NT2/D1 (cell line): ENCODE measurements at regions not wholly inside any gene's neighbourhood (a gene's known extent, or its start where the extent isn't known, plus 50 kb on each side); places are given as distances from the start of the nearest gene placed in this dataset.

ENCODE experiments used
- YY1 ChIP-seq: IDR thresholded peaks from 2 replicates; pipeline ENCODE4 v1.6.1; 2011; ENCODE audit not compliant: insufficient read length, insufficient read depth
- ZNF274 ChIP-seq: IDR thresholded peaks from 2 replicates; pipeline ENCODE4 v1.6.1; 2011; ENCODE audit warnings: mild to moderate bottlenecking, low read depth, low read length

- no peak for TF ChIP-seq ZNF274
- no peak for TF ChIP-seq YY1
Observed at GRCh38 chr4:175308236-175308635, 390.1 kb downstream of the ADAM29 start.
